Ramos (cell line): ENCODE measurements at regions not wholly inside any gene's neighbourhood (a gene's known extent, or its start where the extent isn't known, plus 50 kb on each side); places are given as distances from the start of the nearest gene placed in this dataset.

Experiments used
- in situ Hi-C: fragments of 300-500 bp; cut with MboI; formaldehyde crosslinking; loops from one replicate; pipeline ENCODE4 v1.14.3; 2022; ENCODE audit warnings: low sequenced_read_pairs; ENCODE audit not compliant: unreplicated experiment

- in situ Hi-C loops: loop anchor here (10.0 kb wide), 1 partner anchor 212 kb away; no protein-coding TSS in a partner anchor
Measured at GRCh38 chr1:114342376-114342775, 168.6 kb downstream of the TRIM33 start.

GRCh38 chr1:114341856-114342255 is 169.1 kb downstream of the TRIM33 start:
- in situ Hi-C loops: loop anchor here (10.0 kb wide), 1 partner anchor 213 kb away; no protein-coding TSS in a partner anchor

- in situ Hi-C loops: loop anchor here (10.0 kb wide), 1 partner anchor 214 kb away; no protein-coding TSS in a partner anchor
Measured at GRCh38 chr1:114341299-114341698, 169.7 kb downstream of the TRIM33 start.

- in situ Hi-C loops: loop anchor here (10.0 kb wide), 1 partner anchor 214 kb away; no protein-coding TSS in a partner anchor
Measured at GRCh38 chr1:114340892-114341291, 170.1 kb downstream of the TRIM33 start.

GRCh38 chr1:114339379-114339778 is 171.6 kb downstream of the TRIM33 start:
- in situ Hi-C loops: no loop called here

- in situ Hi-C loops: no loop called here
Measured at GRCh38 chr1:114338191-114338890, 172.7 kb downstream of the TRIM33 start.

GRCh38 chr1:114337417-114337816 is 173.6 kb downstream of the TRIM33 start:
- in situ Hi-C loops: no loop called here

- in situ Hi-C loops: no loop called here
Measured at GRCh38 chr1:114336360-114336759, 174.6 kb downstream of the TRIM33 start.

GRCh38 chr1:114335273-114335672 is 175.7 kb downstream of the TRIM33 start:
- in situ Hi-C loops: no loop called here

- in situ Hi-C loops: no loop called here
Measured at GRCh38 chr1:114334297-114334696, 176.7 kb downstream of the TRIM33 start.

GRCh38 chr1:114333690-114334089 is 177.3 kb downstream of the TRIM33 start:
- in situ Hi-C loops: no loop called here

GRCh38 chr1:114331936-114332335 is 178.3 kb upstream of the SYT6 start:
- in situ Hi-C loops: no loop called here

GRCh38 chr1:114330451-114330983 is 176.8 kb upstream of the SYT6 start:
- in situ Hi-C loops: no loop called here

GRCh38 chr1:114328361-114328904 is 174.8 kb upstream of the SYT6 start:
- in situ Hi-C loops: no loop called here

- in situ Hi-C loops: no loop called here
Measured at GRCh38 chr1:114324662-114324965, 170.9 kb upstream of the SYT6 start.

GRCh38 chr1:114323959-114324661 is 170.4 kb upstream of the SYT6 start:
- in situ Hi-C loops: no loop called here

GRCh38 chr1:114322734-114323133 is 169.1 kb upstream of the SYT6 start:
- in situ Hi-C loops: no loop called here

- in situ Hi-C loops: no loop called here
Measured at GRCh38 chr1:114322207-114322606, 168.5 kb upstream of the SYT6 start.

GRCh38 chr1:114320586-114320985 is 166.9 kb upstream of the SYT6 start:
- in situ Hi-C loops: no loop called here

GRCh38 chr1:114319418-114319817 is 165.7 kb upstream of the SYT6 start:
- in situ Hi-C loops: no loop called here

- in situ Hi-C loops: no loop called here
Measured at GRCh38 chr1:114318961-114319360, 165.3 kb upstream of the SYT6 start.
